ENCODE measurements at regions not wholly inside any gene's neighbourhood (a gene's known extent, or its start where the extent isn't known, plus 50 kb on each side); places are given as distances from the start of the nearest gene placed in this dataset.

GRCh38 chr2:217124050-217124449, 264.2 kb upstream of the TNP1 start:
- no peak for TF ChIP-seq CTCF (IDR thresholded peaks at IDR 0.05; ENCODE audit: insufficient read depth, low read depth, low read length)
- TF ChIP-seq EZH2 (IDR thresholded peaks at IDR 0.05; ENCODE audit: insufficient read depth, low read length) = no peak
